ENCODE measurements at regions not wholly inside any gene's neighbourhood (a gene's known extent, or its start where the extent isn't known, plus 50 kb on each side); places are given as distances from the start of the nearest gene placed in this dataset.

GRCh38 chr2:234772733-234773060 lies 179.1 kb upstream of the SH3BP4 start:
- TF ChIP-seq ZNF274 (IDR thresholded peaks at IDR 0.05; ENCODE audit: low read depth, low read length) (no peak), SUZ12 (IDR thresholded peaks at IDR 0.05; ENCODE audit: extremely low read depth, insufficient read depth, insufficient read length) (no peak), YY1 (IDR thresholded peaks at IDR 0.05; ENCODE audit: insufficient read depth, insufficient read length) (no peak)
- Histone ChIP-seq H3K9ac (ENCODE audit: insufficient read length, low read depth) (no peak overlapping the region), H3K36me3 (ENCODE audit: insufficient read depth, insufficient read length, low read length) (no peaks in the 10 kb centered on the region), H3K9me3 (ENCODE audit: insufficient read depth, low read length) (peaks cover 10% of the 10 kb centered on the region; the same call in 1 of the 2 replicates), H3K27me3 (ENCODE audit: insufficient read depth, insufficient read length) (no peaks in the 10 kb centered on the region), H3K4me1 (ENCODE audit: insufficient read depth, insufficient read length) (peaks cover 13% of the 10 kb centered on the region), H3K4me3 (ENCODE audit: insufficient read length, low read depth) (no peak overlapping the region)
- DNase-seq (ENCODE audit: low read depth, low spot score), result no peak

GRCh38 chr2:234771980-234772732 lies 179.7 kb upstream of the SH3BP4 start:
- TF ChIP-seq YY1 (IDR thresholded peaks at IDR 0.05; ENCODE audit: insufficient read depth, insufficient read length), result no peak
- TF ChIP-seq ZNF274 (IDR thresholded peaks at IDR 0.05; ENCODE audit: low read depth, low read length), result no peak
- no peak for TF ChIP-seq SUZ12 (IDR thresholded peaks at IDR 0.05; ENCODE audit: extremely low read depth, insufficient read depth, insufficient read length)
- Histone ChIP-seq H3K4me3 (ENCODE audit: insufficient read length, low read depth) (no peak overlapping the region), H3K9me3 (ENCODE audit: insufficient read depth, low read length) (peaks cover 10% of the 10 kb centered on the region; the same call in 1 of the 2 replicates), H3K9ac (ENCODE audit: insufficient read length, low read depth) (no peak overlapping the region), H3K36me3 (ENCODE audit: insufficient read depth, insufficient read length, low read length) (no peaks in the 10 kb centered on the region), H3K27me3 (ENCODE audit: insufficient read depth, insufficient read length) (no peaks in the 10 kb centered on the region), H3K4me1 (ENCODE audit: insufficient read depth, insufficient read length) (peaks cover 13% of the 10 kb centered on the region)
- DNase-seq (ENCODE audit: low read depth, low spot score), result no peak

GRCh38 chr2:234771176-234771575 lies 180.6 kb upstream of the SH3BP4 start:
- Histone ChIP-seq H3K9ac (ENCODE audit: insufficient read length, low read depth) (no peak overlapping the region), H3K4me3 (ENCODE audit: insufficient read length, low read depth) (no peak overlapping the region), H3K9me3 (ENCODE audit: insufficient read depth, low read length) (peaks cover 10% of the 10 kb centered on the region; the same call in 1 of the 2 replicates), H3K27me3 (ENCODE audit: insufficient read depth, insufficient read length) (no peaks in the 10 kb centered on the region), H3K4me1 (ENCODE audit: insufficient read depth, insufficient read length) (peaks cover 13% of the 10 kb centered on the region), H3K36me3 (ENCODE audit: insufficient read depth, insufficient read length, low read length) (no peaks in the 10 kb centered on the region)
- DNase-seq (ENCODE audit: low read depth, low spot score), result no peak
- no peak for TF ChIP-seq ZNF274 (IDR thresholded peaks at IDR 0.05; ENCODE audit: low read depth, low read length)
- TF ChIP-seq SUZ12 (IDR thresholded peaks at IDR 0.05; ENCODE audit: extremely low read depth, insufficient read depth, insufficient read length), result no peak
- no peak for TF ChIP-seq YY1 (IDR thresholded peaks at IDR 0.05; ENCODE audit: insufficient read depth, insufficient read length)

- Histone ChIP-seq H3K4me1 (ENCODE audit: insufficient read depth, insufficient read length) (peaks cover 13% of the 10 kb centered on the region), H3K27me3 (ENCODE audit: insufficient read depth, insufficient read length) (no peaks in the 10 kb centered on the region), H3K36me3 (ENCODE audit: insufficient read depth, insufficient read length, low read length) (no peaks in the 10 kb centered on the region), H3K9me3 (ENCODE audit: insufficient read depth, low read length) (peaks cover 8% of the 10 kb centered on the region; the same call in 1 of the 2 replicates), H3K9ac (ENCODE audit: insufficient read length, low read depth) (no peak overlapping the region), H3K4me3 (ENCODE audit: insufficient read length, low read depth) (no peak overlapping the region)
- no peak for TF ChIP-seq SUZ12 (IDR thresholded peaks at IDR 0.05; ENCODE audit: extremely low read depth, insufficient read depth, insufficient read length)
- no peak for TF ChIP-seq YY1 (IDR thresholded peaks at IDR 0.05; ENCODE audit: insufficient read depth, insufficient read length)
- no peak for TF ChIP-seq ZNF274 (IDR thresholded peaks at IDR 0.05; ENCODE audit: low read depth, low read length)
- no peak for DNase-seq (ENCODE audit: low read depth, low spot score)
Observed at GRCh38 chr2:234770715-234771141, 181.1 kb upstream of the SH3BP4 start.

DNA sequence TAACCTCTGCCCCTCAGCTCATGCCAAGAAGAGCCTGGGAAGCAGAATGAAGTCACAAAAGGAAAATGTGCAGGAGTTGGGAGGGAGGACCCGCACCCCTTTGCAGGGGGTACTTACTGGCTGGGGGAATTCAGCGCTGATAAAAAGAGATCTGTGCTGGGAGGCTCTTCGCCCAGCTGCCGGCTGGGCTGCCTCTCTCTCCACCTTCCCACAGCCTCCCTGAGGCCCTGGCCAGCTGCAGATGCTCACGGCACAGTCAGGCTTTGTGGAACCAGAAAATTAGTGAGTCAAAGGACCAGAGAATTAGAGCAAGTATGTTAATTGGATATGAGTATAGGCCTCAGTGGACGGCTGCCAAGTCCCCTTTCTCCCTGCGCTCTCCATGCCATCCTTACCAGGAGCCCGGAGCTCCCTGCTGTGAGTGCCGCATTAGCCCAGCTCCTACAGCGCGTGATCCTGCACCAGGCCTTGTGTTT lies 181.7 kb upstream of the SH3BP4 start:
- no peak for DNase-seq (ENCODE audit: low read depth, low spot score)
- no peaks in the 10 kb centered on the region for H3K27me3 ChIP-seq (ENCODE audit: insufficient read depth, insufficient read length)
- H3K4me1 ChIP-seq (ENCODE audit: insufficient read depth, insufficient read length), result peaks cover 13% of the 10 kb centered on the region
- H3K9ac ChIP-seq (ENCODE audit: insufficient read length, low read depth), result no peak overlapping the region
- TF ChIP-seq SUZ12 (IDR thresholded peaks at IDR 0.05; ENCODE audit: extremely low read depth, insufficient read depth, insufficient read length) (no peak), ZNF274 (IDR thresholded peaks at IDR 0.05; ENCODE audit: low read depth, low read length) (no peak), YY1 (IDR thresholded peaks at IDR 0.05; ENCODE audit: insufficient read depth, insufficient read length) (no peak)
- no peaks in the 10 kb centered on the region for H3K36me3 ChIP-seq (ENCODE audit: insufficient read depth, insufficient read length, low read length)
- H3K4me3 ChIP-seq (ENCODE audit: insufficient read length, low read depth), result no peak overlapping the region
- H3K9me3 ChIP-seq (ENCODE audit: insufficient read depth, low read length), result 0 out of 2 replicates have a peak, but pooled peaks cover 2% of the 10 kb centered on the region

- no peaks in the 10 kb centered on the region for H3K9me3 ChIP-seq (ENCODE audit: insufficient read depth, low read length)
- H3K36me3 ChIP-seq (ENCODE audit: insufficient read depth, insufficient read length, low read length), result no peaks in the 10 kb centered on the region
- H3K4me3 ChIP-seq (ENCODE audit: insufficient read length, low read depth), result no peak overlapping the region
- H3K9ac ChIP-seq (ENCODE audit: insufficient read length, low read depth), result no peak overlapping the region
- DNase-seq (ENCODE audit: low read depth, low spot score), result no peak
- no peak for TF ChIP-seq ZNF274 (IDR thresholded peaks at IDR 0.05; ENCODE audit: low read depth, low read length)
- TF ChIP-seq YY1 (IDR thresholded peaks at IDR 0.05; ENCODE audit: insufficient read depth, insufficient read length), result no peak
- no peak for TF ChIP-seq SUZ12 (IDR thresholded peaks at IDR 0.05; ENCODE audit: extremely low read depth, insufficient read depth, insufficient read length)
- H3K4me1 ChIP-seq (ENCODE audit: insufficient read depth, insufficient read length), result peaks cover 13% of the 10 kb centered on the region
- H3K27me3 ChIP-seq (ENCODE audit: insufficient read depth, insufficient read length), result no peaks in the 10 kb centered on the region
Observed at GRCh38 chr2:234768608-234769196, 183.1 kb upstream of the SH3BP4 start.

DNA sequence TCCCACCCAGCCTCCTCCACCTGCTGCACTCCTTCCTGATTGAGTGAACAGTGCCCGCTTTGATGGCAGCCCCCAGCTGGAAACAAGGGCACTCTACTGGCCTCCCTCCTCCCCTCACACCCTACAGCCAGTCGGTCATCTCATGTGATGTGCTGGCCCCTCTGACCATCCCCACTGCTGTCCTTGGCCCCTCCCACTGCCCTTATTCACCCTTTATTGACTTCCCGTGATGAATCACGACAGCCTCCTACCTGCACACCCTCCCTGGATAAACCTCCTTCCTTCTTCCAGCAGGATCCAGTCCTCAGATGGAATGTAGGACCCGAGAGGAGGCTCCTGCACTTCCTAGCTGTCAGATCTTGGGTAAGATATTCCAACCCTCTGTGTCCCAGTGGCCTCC lies 186.5 kb upstream of the SH3BP4 start:
- Histone ChIP-seq H3K4me3 (ENCODE audit: insufficient read length, low read depth) (no peak overlapping the region), H3K27me3 (ENCODE audit: insufficient read depth, insufficient read length) (no peaks in the 10 kb centered on the region), H3K9ac (ENCODE audit: insufficient read length, low read depth) (no peak overlapping the region), H3K9me3 (ENCODE audit: insufficient read depth, low read length) (no peaks in the 10 kb centered on the region), H3K36me3 (ENCODE audit: insufficient read depth, insufficient read length, low read length) (no peaks in the 10 kb centered on the region), H3K4me1 (ENCODE audit: insufficient read depth, insufficient read length) (peaks cover 2% of the 10 kb centered on the region)
- TF ChIP-seq SUZ12 (IDR thresholded peaks at IDR 0.05; ENCODE audit: extremely low read depth, insufficient read depth, insufficient read length) (no peak), ZNF274 (IDR thresholded peaks at IDR 0.05; ENCODE audit: low read depth, low read length) (no peak), YY1 (IDR thresholded peaks at IDR 0.05; ENCODE audit: insufficient read depth, insufficient read length) (no peak)
- no peak for DNase-seq (ENCODE audit: low read depth, low spot score)

Measured in NT2/D1 (cell line).